HG03460 (cell line): ENCODE measurements at regions not wholly inside any gene's neighbourhood (a gene's known extent, or its start where the extent isn't known, plus 50 kb on each side); places are given as distances from the start of the nearest gene placed in this dataset.

Source experiments
- ATAC-seq: cut with Tn5 transposase; IDR thresholded peaks from one replicate; pipeline ENCODE4 v1.9.1; 2021; ENCODE audit not compliant: unreplicated experiment

- no peak for ATAC-seq
Measured at GRCh38 chr2:14114275-14114674, 518.2 kb upstream of the LRATD1 start.

GRCh38 chr2:14120376-14120775, 512.1 kb upstream of the LRATD1 start:
- ATAC-seq = no peak

DNA sequence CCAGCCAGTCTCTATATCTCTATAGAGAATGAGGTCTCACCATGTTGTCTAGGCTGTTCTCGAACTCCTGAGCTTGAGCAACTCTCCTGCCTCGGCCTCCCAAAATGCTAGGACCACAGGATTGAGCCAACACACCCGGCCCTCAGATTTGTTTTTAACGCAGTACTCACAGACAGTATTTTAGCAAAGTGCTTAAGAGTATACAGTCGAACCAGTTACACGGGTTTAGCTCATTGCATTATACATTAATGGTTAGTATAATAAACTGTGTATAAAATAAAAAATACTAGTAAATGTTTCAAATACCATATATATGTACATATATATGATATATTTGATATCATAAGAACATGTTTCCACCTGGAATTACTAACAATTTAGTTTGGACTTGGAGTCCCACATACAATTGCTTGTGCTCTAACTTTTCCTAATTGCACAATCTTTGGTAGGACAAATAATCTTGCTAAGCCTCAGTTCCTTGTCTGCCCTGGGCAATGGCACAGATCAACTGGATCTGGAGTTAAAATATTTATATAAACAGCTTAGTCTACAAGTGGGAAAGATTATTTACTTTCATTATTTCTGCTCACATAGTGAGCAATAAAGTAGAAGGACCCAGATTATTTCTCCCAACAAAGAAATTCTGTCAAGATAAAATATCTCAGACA, 508.9 kb upstream of the LRATD1 start:
- no peak for ATAC-seq

- ATAC-seq = no peak
Measured at GRCh38 chr2:14125624-14126293, 506.8 kb upstream of the LRATD1 start.

GRCh38 chr2:14126846-14127245, 505.7 kb upstream of the LRATD1 start:
- no peak for ATAC-seq

DNA sequence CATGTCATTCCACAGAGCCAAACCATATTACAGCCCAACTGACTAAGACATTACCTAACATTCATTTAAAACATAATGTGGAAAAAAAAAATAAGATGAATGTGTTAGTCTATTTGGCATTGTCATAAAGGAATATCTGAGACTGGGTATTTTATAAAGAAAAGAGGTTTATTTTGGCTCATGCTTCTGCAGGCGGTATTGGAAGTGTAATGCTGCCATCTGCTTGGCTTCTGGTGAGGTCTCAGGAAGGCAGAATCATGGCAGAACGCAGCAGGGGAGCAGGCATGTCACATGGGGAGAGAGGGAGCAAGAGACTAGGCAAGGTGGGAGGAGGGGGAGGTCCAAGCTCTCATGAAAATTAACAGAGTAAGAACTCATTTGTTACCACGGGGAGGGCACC, 504.8 kb upstream of the LRATD1 start:
- no peak for ATAC-seq

- no peak for ATAC-seq
Measured at GRCh38 chr2:14132386-14132785, 500.1 kb upstream of the LRATD1 start.

DNA sequence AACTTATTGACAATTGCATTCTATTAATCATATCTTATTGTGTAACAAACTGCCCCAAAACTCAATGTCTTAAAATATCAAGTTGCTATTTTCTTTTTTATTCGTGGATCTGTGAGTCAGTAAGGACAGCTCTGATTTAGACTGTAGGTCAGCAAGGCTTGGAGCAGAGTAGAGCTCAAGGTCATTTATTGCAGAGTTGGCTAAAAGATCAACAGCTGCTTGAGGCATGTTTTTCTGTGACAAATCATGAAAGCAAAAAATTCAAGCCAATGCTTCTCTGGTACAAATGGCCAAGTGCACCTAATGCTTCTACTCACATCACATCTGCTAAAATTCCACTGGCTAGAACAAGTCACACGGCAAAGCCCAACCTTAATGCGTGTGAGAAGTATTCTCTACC, 497.7 kb upstream of the LRATD1 start:
- no peak for ATAC-seq

DNA sequence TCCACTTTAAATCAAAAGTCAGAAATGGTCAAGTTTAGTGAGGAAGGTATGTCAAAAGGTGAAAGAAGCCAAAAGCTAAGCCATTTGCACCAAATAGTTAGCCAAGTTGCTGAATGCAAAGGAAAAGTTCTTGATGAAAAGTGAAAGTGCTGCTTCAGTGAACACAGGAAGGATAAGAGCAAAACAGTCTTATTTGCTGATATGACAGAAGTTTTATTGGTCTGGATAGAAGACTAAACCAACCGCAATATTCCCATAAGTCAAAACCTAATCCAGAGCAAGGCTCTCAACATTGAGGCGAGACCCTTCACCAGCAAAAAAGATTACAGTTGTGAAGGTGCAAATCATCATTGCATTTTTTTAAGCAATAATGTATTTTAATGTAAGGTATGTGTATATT, 496.5 kb upstream of the LRATD1 start:
- ATAC-seq = no peak

DNA sequence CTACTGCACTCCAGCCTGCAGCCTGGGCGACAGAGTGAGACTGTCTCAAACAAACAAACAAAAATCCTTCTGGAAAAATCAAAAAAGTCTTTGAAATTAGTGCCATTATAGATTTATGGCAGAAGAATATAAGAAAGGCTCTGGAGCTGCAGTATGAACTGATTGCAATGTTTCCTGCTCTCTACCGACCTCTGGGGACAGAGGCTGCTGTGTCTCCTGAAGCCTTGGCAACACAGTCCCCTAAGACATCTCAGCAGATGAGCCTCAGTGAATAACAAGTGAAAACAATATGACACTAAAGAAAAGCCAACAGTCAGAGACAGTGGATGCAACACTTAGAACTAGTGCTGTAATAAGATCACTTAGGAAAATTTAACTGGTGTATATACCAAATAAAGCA, 494.9 kb upstream of the LRATD1 start:
- ATAC-seq = no peak

GRCh38 chr2:14140009-14140550, 492.4 kb upstream of the LRATD1 start:
- ATAC-seq = no peak

DNA sequence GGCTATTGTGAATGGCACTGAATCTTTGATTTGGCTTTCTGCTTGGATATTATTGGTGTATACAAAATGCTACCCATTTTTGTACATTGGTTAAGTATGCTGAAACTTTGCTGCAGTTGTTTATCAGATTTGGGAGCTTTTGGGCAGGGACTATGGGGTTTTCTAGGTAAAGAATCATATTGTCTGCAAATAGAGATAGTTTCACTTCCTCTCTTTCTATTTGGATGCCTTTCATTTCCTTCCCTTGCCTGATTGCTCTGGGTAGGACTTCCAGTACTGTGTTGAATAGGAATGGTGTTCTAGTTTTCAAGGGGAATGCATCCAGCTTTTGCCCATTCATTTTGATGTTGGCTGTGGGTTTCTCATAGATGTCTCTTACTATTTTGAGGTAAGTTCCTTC, 489.1 kb upstream of the LRATD1 start:
- ATAC-seq = no peak

DNA sequence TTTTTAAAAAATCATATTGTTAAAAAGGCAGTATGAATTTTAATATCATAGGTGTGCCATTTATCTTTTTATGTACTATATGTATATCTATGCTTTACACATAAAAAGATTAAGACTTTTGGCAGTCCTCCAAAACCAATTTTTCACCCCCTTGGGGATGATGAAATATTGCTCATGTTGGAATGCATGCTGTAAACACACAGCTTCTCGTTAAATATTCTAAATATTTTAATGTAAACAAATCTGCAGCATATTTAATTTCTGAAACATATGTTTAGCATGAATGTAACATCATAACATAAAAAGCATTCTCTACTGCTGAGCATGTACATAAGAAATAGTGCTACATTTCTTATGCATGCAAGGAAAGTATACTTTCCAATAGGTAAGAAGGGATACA, 484.3 kb upstream of the LRATD1 start:
- no peak for ATAC-seq

- ATAC-seq = no peak
Measured at GRCh38 chr2:14157816-14158215, 474.7 kb upstream of the LRATD1 start.

- no peak for ATAC-seq
Measured at GRCh38 chr2:14180333-14180732, 452.2 kb upstream of the LRATD1 start.

- ATAC-seq = no peak
Measured at GRCh38 chr2:14182227-14182946, 450.1 kb upstream of the LRATD1 start.

- ATAC-seq = no peak
Measured at GRCh38 chr2:14185906-14186305, 446.6 kb upstream of the LRATD1 start.

GRCh38 chr2:14188446-14188845, 444.1 kb upstream of the LRATD1 start:
- ATAC-seq = no peak

GRCh38 chr2:14189929-14190328, 442.6 kb upstream of the LRATD1 start:
- no peak for ATAC-seq

DNA sequence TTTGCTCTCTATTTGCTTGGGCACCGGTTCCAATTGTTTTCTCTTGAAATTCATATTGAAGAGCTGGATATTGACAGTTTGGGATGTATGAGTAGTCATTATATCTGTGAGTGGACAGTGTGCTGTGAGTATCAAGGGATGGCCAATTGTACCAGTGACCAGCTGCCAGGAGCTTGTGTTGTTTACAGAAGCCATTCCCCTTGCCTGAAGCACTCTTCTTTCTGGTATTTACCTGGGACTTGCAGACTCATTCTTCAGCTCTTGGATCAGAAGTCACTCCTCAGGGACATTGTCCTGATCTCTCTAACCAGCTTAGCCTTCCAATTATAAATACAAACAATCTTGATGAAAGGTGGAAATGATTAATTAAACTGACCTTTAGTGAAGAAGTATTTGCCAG, 438.3 kb upstream of the LRATD1 start:
- no peak for ATAC-seq

DNA sequence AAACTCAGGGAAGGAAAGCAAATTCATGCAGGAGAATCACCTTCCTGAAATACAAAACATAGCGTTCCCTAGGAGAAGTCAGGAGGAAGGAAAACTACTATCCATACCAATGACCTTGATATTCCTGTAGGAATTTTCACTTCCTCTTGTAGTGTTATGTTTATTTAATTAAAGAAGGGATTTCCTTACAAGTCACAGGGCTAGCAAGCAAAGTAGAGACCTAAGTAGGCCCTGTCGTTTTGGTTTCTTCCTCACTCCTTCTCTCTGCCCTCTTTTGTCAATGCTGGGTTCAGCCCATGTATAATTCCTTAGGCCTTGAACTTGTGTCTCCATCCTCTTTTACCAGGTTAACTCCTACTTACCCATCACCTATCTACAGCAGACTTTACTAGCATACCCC, 435.2 kb upstream of the LRATD1 start:
- ATAC-seq = no peak

DNA sequence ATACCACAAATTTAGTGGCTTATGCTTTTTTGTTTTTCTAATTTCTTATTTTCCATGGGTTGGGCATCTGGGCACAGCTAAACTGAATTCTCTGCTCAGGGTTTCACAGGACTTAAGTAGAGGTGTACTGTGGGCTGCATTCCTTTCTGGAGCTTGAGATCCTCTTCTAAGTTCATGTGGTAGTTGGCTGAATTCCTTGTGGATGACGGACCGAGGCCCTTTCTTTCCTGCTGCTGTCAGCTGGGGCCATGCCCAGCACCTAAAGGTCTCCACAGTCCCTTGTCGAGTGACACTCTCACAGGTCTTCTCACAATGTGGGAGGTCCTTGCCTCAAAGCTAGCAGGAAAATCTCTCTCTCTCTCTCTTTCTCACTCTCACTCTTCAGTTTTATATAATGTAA, 433.5 kb upstream of the LRATD1 start:
- ATAC-seq = no peak
